HG03439 (cell line): ENCODE measurements at regions not wholly inside any gene's neighbourhood (a gene's known extent, or its start where the extent isn't known, plus 50 kb on each side); places are given as distances from the start of the nearest gene placed in this dataset.
"Not testable (repeated sequence)": the region's sequence is repeated elsewhere in the genome, so short reads cannot be mapped to it uniquely, and the experiment has no call there.

Source experiments
- ATAC-seq: cut with Tn5 transposase; IDR thresholded peaks from one replicate; pipeline ENCODE4 v1.9.1; 2021; ENCODE audit warnings: mild to moderate bottlenecking, moderate library complexity; ENCODE audit not compliant: unreplicated experiment

- no peak for ATAC-seq
Observed at GRCh38 chr6:28794175-28795002, 129.4 kb downstream of the TRIM27 start.

- ATAC-seq: not testable (repeated sequence)
Observed at GRCh38 chr6:28800647-28801046, 123.1 kb downstream of the TRIM27 start.

GRCh38 chr6:28802417-28803336 is 121.1 kb downstream of the TRIM27 start:
- no peak for ATAC-seq

- ATAC-seq: no peak
Observed at GRCh38 chr6:28803337-28803709, 120.5 kb downstream of the TRIM27 start.

GRCh38 chr6:28807682-28808280 is 116.0 kb downstream of the TRIM27 start:
- ATAC-seq: no peak

GRCh38 chr6:28808383-28808782 is 115.4 kb downstream of the TRIM27 start:
- no peak for ATAC-seq

- no peak for ATAC-seq
Observed at GRCh38 chr6:28809947-28810658, 113.7 kb downstream of the TRIM27 start.

DNA sequence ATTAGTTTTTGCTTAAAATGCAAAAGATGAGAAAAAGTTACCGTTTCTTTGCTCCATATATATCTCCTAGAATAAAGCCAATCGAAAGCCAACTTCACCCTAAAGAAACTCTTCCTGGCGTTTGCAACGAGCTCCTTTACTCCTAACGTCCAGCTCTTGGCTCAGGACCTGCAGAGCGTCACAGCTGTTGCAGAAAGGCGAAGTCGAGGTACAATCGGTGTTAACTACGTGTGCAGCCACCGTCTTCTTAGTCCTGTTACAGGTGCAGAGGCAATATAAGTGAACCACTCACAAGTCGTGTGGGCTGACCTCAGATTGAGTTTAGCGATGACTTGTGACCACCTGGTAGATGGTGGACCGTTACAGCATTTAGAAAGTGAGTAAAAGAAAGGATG is 113.1 kb downstream of the TRIM27 start:
- no peak for ATAC-seq

- ATAC-seq: no peak
Observed at GRCh38 chr6:28811873-28812272, 111.9 kb downstream of the TRIM27 start.

DNA sequence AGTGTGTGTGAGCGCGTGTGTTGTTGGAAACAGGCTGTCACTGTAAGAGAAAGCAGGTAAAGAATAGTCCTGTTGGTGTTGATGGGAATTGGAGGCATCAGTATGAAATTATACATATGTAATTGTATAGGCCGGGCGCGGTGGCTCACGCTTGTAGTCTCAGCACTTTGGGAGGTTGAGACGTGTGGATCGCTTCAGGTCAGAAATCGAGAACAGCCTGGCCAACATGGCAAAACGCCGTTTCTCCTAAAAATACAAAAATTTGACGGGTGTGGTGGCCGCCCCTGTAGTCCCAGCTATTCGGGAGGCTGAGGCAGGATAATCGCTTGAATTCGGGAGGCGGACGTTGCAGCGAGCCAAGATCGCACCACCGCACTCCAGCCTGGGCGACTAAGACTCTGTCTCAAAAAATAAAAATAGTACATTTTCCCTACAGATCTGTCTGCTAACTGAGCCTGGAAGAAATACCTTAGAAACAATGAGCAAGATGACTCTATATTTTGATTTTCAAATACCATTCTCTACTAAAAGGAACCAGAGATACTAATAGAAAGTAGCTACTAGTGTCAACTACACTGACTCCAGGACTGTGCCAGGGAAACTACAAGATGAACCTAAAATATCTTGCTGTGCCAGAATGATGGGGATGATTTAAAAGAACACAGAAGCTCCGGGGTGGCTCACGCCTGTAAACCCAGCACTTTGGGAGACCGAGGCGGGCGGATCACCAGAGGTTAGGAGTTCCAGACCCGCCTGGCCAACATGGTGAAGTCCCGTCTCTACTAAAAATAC is 110.8 kb downstream of the TRIM27 start:
- no peak for ATAC-seq

- ATAC-seq: no peak
Observed at GRCh38 chr6:28814032-28814976, 109.5 kb downstream of the TRIM27 start.

DNA sequence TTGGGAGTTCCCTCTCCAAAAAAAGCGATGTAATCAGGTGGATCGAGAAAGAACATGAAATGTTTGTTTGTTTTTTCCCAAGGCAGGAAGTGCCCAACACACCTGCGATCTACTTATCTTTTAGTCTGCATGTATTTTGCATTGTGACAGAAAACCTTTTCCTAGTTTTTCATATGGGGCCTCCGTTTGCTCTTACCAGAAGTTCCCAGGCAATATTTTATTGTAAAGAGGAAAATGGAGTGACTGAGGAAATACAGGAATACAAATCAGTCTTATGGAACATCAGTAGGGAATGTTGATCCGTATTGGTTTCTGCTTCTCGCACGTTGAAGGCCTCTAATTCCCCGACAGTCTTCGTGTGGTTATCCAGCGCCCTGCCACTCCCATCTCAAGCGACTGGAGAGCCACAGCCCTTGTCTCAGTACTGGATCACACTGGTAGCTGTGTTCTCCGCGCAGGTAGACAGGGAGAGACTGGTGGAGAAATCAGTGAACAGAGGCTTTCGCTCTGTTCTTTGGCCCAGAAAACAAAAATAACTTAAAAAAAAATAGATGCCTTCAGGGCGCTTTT is 107.4 kb downstream of the TRIM27 start:
- ATAC-seq: no peak

DNA sequence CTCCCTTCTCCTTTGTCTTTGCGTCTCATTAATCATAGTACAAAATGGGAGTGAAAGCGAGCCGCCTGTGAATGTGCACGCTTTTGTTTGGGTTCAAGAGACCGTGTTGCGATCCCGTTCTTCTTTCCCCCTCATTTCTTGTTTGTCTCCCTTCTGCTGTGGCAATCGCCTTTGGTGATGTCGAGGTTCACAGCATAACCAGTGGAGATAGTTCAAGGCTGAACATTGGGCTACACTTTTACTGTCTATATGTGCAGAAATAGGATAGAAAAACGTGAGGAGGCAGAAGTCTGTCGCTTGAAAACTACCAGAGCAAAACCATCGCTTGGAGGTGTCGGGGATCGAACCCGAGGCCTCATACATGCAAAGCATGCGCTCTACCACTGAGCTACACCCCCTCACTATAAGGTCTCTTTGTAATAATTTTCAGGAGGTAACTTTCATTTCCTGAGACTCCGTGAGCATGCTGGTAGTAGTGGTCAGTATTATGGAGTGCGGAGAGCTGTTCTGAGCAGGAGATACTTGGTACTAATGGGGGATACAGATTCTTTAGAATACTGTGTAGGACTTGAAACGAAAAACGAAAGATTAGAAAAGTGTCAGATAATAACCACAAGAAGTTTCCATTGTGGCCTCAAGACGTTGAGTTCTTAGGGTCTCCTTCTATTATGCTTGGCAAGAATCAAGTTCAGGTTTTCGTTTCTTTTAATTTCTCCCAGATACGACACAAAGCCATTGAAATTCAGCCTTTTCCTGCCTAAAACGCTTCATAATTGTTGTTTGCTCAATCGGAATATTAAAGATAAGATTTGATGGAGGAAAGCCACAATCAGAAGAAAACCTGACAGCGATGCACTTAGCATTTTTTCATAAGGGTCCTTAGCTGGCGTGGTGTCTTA is 106.6 kb downstream of the TRIM27 start:
- no peak for ATAC-seq

DNA sequence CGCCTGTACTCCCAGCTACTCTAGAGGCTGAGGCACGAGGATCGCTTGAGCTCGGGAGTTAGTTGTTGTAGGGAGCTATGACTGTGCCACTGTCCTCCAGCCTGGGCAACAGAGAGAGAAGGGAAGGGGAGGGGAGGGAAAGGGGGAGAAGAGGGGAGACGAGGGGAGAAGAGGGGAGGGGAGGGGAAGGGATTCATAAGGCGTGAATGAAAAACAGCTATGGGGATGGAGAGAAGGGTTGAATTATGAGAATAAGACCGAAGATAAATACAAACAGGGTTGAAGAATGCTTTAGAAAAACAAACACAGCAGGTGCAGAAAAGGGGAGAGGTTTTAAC is 106.0 kb downstream of the TRIM27 start:
- no peak for ATAC-seq

DNA sequence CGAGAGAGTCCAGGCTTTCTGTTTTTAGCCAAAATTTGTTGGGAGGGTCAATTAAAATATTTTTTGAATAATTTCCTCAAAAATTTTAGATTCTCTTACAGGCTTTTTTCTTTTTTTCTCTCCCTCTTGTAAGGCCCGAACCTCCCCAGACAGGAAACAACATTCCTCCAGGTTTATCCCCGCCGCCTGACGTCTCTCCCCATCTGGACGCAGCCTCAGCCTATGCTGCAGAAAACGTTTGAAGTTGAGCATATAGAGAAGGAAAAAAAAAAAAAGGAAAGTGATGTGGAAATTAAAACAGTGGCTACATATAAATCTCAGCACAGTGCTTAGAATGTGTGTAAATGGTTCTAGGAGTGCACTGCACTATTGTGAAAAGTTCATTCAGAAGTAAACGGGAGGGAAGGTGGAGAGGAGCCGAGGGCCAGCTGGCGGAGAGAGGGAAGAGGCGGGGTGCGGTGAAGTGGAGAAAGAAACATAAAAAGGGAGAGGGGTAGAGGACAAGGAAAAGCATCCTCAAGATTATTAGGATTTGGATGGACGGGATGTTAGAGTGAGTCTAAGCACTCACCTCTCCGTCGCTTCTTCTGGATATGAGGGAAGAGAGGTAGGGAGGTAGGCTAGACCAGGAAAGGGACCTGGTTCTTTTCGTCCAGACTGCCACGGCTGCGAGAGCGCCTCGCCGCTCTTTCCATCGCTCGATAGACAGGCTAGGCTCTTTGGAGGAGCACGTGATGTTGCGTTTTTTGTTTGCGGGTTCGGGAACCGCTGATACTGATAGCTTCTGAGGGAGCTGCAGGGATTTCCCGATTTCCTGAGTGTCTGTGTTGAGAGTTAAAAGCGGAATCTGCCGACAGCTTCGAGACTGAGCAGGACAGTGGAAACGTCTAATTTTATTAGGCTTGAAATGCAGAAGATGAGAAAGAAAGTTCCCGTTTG is 98.7 kb downstream of the TRIM27 start:
- ATAC-seq: no peak

GRCh38 chr6:28825732-28826293 is 98.0 kb downstream of the TRIM27 start:
- ATAC-seq: no peak
